GM23248 (cell line): ENCODE measurements at regions not wholly inside any gene's neighbourhood (a gene's known extent, or its start where the extent isn't known, plus 50 kb on each side); places are given as distances from the start of the nearest gene placed in this dataset.

Experiments used
- EZH2 ChIP-seq: fragments of 200-600 bp; sonication (generic); IDR thresholded peaks from 2 replicates; pipeline ENCODE4 v1.6.1; 2018; ENCODE audit warnings: antibody characterized with exemption, mild to moderate bottlenecking; ENCODE audit not compliant: insufficient read depth, poor library complexity, severe bottlenecking
- EZH2phosphoT487 ChIP-seq: fragments of 200-600 bp; sonication (generic); IDR thresholded peaks from 2 replicates; pipeline ENCODE4 v1.6.1; 2018; ENCODE audit warnings: antibody characterized with exemption, moderate library complexity, mild to moderate bottlenecking, low read depth; ENCODE audit not compliant: insufficient read depth

DNA sequence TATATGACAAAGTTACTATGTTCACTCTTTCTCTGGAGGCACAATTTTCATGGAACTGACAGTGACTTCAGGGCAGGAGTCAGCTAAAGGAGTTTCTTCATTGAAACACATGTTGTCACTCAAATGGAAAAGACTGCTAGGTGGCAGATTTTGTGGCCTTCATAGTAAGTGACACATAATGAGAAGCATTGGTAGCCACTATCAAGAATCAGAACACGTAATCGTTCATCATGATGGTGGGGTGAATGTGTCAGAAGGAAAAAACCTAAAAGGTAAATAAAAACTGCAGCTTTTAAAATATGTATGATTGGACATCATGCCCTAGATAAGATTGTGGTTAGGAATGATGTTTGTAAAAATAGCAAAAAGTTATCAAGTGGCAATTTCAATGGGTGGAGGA, 1491.0 kb downstream of the SI start:
- no peak for TF ChIP-seq EZH2
- no peak for TF ChIP-seq EZH2phosphoT487
